ENCODE measurements at regions not wholly inside any gene's neighbourhood (a gene's known extent, or its start where the extent isn't known, plus 50 kb on each side); places are given as distances from the start of the nearest gene placed in this dataset.

DNA sequence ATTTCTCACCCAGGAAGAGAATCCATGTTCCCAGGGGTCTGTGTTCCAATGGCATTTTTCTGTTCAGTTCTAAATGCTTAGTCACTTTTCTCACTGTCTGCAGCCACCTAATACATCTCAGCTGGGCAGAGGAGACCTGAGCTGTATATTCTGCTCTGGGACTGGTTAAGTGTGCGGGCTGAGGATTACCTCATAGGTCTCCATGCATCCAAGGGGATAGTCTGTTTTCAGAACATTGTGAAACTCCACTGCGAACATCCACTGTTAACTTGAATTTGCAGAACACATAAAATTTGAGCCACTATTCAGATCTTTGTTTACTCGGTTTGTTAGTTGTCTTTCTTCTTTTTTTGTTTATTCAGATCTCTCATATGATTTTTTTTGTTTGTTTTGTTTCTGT is 947.1 kb downstream of the TFAP2A start:
- H3K4me3 ChIP-seq (ENCODE audit: low read depth, low read length), result no peak overlapping the region
- TF ChIP-seq, protein P1, sequence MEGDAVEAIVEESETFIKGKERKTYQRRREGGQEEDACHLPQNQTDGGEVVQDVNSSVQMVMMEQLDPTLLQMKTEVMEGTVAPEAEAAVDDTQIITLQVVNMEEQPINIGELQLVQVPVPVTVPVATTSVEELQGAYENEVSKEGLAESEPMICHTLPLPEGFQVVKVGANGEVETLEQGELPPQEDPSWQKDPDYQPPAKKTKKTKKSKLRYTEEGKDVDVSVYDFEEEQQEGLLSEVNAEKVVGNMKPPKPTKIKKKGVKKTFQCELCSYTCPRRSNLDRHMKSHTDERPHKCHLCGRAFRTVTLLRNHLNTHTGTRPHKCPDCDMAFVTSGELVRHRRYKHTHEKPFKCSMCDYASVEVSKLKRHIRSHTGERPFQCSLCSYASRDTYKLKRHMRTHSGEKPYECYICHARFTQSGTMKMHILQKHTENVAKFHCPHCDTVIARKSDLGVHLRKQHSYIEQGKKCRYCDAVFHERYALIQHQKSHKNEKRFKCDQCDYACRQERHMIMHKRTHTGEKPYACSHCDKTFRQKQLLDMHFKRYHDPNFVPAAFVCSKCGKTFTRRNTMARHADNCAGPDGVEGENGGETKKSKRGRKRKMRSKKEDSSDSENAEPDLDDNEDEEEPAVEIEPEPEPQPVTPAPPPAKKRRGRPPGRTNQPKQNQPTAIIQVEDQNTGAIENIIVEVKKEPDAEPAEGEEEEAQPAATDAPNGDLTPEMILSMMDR (IDR thresholded peaks at IDR 0.05; ENCODE audit: low read depth, low read length), result no peak

DNA sequence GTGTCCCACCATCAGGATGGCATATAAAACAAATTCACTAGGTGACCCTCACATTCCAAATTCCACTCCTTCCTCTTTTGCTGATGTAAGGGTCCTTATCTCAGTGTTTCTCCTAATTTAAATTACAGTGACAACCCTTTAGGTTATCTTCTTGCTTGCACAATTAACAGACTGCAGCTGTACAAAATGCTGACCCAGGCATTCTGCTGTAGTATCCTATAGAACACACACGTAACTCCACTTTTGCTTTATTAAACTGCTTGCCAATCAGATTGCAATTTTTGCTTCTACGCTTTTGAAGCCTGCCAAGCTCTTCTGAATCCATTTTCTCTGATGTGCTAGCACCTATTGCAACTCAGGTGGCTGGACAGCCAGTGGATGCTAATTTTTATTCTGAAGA is 950.3 kb downstream of the TFAP2A start:
- TF ChIP-seq, protein P1 (IDR thresholded peaks at IDR 0.05; ENCODE audit: low read depth, low read length), result no peak
- H3K4me3 ChIP-seq (ENCODE audit: low read depth, low read length), result no peak overlapping the region

DNA sequence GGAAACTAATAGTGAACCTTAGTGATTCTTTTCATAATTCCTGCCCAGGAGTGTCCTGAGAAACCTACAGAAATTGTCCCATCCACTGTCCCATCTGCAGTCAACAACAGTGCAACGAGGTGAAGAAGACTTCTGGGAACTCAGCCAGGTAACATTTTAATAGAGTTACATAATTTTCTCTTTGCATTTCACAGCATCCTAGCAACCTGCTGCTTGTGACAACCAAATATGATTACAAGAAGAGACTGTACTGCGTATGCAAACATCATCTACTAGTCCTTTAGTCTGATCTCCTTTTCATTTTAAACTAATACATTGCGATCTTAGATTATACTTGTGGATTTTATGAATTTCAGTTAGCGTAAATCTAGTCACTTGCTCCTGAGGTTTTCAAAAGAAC is 951.6 kb downstream of the TFAP2A start:
- TF ChIP-seq, protein P1 (IDR thresholded peaks at IDR 0.05; ENCODE audit: low read depth, low read length), result no peak

DNA sequence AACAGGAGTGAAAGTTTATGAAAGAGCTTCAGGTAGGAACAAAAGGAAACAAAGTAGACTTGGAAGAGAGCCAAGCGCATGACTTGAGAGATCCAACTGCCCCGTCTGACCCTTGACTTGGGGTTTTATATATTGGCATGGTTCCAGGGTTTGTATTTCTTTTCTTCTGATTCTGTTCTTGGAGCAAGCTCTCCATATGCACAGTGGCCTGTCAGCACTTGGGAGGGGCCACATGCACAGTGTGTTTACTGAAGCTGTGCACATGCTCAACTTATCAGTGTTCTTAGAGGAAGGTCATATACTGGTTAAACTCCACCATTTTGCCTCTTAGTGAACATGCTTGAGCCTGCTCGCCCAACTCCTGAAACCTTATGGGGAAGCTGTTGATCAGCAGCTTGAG is 953.7 kb downstream of the TFAP2A start:
- no peak overlapping the region for H3K4me3 ChIP-seq (ENCODE audit: low read depth, low read length)
- TF ChIP-seq, protein P1 (IDR thresholded peaks at IDR 0.05; ENCODE audit: low read depth, low read length), result no peak

More for the DNA sequence above, 951.6 kb downstream of the TFAP2A start:
- H3K4me3 ChIP-seq (ENCODE audit: low read depth, low read length), result no peak overlapping the region

DNA sequence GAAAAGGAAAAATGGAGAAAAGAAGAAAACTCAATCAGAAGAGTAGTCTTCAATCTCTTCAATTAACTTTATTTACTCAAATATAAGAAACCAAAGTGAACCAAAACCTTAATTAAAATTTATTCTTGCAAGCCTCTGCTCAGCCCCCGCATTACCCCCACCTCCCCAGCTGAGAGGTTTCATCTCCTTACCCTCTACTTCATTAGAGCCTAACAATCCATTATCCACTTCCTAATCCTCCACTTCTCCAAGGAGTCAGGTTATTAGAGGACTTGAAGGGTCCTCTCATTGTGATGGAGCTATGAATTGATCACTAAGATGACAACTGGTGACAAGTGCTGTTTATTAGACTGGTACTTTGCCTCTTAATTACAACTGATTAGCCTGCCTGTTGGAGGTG is 956.5 kb downstream of the TFAP2A start:
- no peak overlapping the region for H3K4me3 ChIP-seq (ENCODE audit: low read depth, low read length)
- TF ChIP-seq, protein P1 (IDR thresholded peaks at IDR 0.05; ENCODE audit: low read depth, low read length), result no peak

DNA sequence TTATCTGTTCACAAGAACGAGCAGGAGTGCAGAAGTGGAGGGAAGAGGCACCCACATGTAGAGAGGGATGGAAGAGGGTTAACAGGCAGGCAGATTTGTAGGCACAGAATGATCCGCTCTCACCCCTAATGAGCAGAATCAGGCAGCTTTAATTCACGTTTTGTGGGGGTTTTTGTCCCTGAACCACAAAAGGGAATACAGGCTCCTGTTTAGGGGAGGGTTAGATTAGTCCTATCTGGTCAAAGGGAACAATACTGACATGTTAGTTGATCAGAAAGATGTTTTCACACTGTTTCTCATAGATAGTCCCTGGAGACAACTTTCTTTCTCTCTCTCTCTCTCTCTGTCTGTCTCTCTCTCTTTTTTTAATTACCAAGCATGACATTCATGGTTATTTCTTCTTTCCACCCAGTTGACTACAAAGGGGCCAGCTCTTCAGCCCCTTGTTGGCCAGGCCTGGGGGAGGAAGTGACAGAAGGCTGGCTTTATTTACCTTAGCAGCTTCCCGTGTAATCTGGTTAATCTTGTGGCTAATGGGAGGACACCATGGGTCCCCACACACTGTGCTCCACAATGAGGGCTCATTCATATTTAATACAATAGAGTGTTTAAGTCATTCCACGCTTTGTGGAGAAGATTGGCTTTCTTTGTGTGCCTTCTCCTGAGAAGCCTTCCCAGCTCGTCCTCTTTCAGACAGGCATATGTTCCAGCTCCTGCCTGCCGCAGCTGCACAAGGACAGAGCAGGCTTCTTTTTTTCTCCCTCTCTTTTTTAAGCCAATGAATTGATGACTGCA is 958.8 kb downstream of the TFAP2A start:
- no peak overlapping the region for H3K4me3 ChIP-seq (ENCODE audit: low read depth, low read length)
- TF ChIP-seq, protein P1 (IDR thresholded peaks at IDR 0.05; ENCODE audit: low read depth, low read length), result no peak

DNA sequence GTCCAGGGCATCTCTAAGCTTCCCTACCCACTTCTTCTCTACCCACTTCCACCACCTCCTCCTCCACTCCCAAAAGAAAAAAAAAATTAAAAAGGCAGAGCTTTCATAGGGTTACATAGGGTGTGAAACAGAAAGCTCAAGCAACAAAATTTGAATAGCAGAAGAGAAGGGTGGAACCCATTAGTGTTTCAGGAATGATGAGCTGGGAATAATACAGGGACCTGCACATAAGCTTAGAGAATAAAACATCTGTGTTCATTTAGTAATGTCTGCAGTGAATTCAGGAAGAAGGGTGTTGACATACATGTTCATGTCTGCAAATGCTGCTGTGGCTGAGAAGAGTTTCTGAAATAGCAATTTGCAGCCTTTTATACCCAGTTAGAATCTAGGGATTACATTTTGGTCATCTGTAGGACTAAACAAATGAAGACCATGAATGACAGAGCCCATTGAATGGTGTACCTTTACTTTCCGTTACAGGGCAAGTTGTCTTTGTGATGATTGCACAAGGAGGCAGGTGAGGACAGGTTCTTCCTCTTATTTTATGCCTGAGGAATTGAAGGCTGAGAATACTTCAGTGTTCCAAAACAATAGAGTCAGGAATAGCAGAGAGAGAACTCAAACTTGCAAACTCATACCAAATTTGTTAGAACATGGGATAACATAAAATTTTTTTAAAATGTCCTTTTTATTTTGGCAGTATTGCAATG is 975.1 kb downstream of the TFAP2A start:
- TF ChIP-seq, protein P1 (IDR thresholded peaks at IDR 0.05; ENCODE audit: low read depth, low read length), result no peak

More for the DNA sequence above, 975.1 kb downstream of the TFAP2A start:
- no peak overlapping the region for H3K4me3 ChIP-seq (ENCODE audit: low read depth, low read length)

Data from WI38 (cell line).